ENCODE measurements at regions not wholly inside any gene's neighbourhood (a gene's known extent, or its start where the extent isn't known, plus 50 kb on each side); places are given as distances from the start of the nearest gene placed in this dataset.
A peak's percentile ranks its signal among the peaks of the same experiment; 100 is the strongest.

DNA sequence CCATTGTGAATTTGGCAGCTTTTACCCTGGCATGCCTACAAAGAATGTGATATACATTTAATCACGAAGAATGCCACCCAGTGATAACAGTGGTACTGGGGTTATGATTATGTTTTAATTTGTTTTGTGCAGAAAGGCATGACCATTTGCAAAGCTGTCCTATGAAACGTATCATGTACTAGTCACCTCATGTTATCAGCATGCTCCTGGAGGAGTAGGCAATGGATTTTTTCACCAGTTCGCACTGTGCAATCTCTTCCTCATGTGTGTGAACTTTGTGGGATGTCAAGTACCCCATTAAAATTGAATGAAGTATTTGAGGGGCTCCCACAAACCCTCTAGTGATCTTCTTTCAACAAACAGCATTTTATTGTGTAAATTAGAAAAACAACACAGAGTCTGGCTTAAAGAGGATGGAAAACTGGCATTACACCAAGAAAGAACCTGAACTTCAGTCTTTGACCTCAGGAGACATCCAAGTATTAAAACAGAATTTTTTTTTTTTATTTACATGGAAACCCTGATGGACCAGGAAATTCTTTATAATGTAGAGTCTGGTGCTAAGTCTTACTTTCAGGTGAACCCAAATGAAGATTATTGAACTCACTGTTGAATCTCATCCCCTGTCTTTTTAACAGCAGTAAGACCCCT, 200.6 kb upstream of the PGRMC2 start:
- DNase-seq (ENCODE audit: low read depth in 2 of 2) = no peak

DNA sequence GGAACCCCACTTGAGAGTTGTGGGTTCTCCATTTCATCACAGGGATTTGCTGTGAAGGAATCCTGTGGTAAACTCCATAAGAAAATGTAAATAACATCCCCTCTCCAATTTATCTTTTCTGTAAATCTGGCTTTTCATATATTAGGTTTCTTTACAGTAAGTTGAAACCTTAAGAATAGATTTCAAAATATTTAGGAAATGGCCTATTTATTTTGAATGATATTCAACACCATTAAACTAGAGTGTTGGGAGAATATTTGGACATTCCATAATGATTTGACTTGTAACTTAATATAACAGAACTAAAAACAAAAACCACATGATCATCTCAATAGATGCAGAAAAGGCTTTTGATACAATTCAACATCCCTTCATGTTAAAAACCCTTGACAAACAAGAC, 197.3 kb upstream of the PGRMC2 start:
- DNase-seq (ENCODE audit: low read depth in 2 of 2) = peak in 1 of 2 experiments; percentile 12

DNA sequence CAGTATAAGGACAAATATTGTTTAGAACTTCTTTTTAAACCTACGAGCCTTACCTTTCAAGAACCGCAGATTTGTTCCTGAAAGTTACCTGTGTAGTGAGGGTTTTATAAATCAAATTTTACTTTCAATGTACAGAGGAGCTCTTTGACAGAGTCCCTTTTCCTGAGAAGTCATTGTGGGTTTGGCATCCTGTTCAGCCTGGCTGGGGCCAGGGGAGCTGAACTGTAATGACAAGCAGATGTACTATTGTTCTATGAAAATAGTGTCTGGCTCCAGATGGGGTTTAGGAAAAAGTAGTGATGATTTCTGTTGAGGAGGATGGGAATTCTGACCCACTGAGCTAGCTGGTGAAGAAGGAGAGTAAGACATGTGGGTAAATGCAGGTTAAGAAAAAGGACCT, 196.2 kb upstream of the PGRMC2 start:
- DNase-seq (ENCODE audit: low read depth in 2 of 2) = peak; percentile 54 to 57

DNA sequence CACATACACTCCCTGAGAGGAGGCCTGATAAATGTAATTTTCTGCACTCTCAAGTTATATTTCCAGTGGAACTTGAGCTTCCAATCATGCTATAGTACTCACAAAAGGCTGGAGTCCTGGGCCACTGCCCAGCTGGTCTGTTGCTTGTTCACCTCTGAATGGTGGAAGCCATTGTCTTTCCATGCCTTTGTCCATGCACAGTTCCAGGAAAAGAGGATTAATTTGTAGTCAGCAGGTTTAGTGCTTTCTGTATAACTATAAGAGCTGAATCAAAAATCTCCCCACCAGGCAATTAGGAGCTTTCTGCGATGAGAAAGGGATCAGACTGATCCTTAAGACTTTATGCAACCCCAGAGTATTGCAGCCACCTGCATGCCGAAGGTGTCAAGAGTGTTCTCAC, 195.4 kb upstream of the PGRMC2 start:
- no peak for DNase-seq (ENCODE audit: low read depth in 2 of 2)

DNA sequence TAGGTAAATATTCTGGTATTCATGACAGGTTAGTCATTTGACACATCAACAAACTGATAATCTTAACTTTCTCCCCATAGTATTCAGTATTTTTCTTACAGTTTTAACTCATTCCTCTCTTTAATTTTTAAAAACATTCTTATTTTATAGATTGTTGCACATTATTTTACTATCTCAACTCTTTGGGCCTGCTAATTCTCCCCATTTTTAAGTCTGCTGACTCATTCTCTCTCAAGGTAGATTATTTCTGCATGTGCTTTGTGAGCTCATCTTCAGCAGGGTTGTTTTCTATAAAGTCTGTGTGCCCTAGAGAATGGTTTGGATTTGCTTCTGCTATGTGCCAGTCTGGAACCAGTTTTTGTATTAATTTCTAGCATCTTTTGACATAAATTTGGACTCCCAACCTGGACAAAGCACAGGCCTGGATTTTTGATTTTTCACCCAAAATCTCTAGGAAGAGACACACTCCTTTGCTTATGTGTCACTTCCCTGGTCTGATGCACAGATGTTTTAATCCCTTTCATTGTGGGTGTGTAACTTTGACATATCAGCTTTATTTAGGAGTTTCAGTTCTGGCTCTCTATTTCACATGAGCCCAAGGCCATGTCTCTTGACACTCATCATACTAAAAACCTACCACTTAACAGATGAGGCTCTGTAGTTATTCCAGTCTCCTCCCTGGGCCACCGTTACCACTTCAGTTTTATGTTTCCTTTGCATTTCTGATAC, 194.3 kb upstream of the PGRMC2 start:
- no peak for DNase-seq (ENCODE audit: low read depth in 2 of 2)

DNA sequence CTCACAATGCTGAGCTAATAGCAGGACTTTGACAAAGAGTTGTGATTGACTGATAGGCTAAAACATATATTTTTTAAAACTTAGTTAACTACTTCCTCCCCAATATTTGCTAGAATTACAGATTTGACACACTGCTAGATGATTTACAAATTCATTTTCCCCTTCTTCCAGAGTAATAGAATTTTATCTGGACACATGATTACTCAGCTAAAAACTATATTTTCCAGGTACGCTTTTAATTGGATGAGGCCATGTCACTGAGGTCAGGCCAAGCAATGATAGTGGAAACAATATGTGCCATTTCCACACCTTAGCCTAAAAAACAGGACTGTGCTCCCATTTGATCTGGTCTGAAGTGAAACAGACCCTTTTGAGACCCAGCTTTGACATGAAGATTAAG, 193.3 kb upstream of the PGRMC2 start:
- DNase-seq (ENCODE audit: low read depth in 2 of 2) = no peak

DNA sequence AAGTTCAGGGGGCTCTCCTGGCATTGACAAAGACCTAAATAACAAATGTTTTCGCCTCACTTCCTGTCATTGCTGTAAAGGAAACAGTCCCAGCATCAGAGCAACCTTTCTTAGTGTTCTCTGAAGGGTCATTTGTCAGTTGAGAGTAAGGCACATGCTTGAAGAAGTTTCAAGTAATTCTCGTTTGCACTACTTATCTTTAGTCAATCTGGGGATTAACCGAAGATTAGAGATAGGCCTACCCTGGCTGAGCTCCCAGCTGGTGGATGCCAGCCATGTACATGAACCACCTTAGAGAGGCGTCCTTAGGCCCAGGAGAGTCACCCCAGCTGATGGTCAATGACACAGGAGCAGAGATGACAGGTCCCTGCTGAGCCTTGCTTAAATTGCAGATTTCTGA, 189.9 kb upstream of the PGRMC2 start:
- no peak for DNase-seq (ENCODE audit: low read depth in 2 of 2)

DNA sequence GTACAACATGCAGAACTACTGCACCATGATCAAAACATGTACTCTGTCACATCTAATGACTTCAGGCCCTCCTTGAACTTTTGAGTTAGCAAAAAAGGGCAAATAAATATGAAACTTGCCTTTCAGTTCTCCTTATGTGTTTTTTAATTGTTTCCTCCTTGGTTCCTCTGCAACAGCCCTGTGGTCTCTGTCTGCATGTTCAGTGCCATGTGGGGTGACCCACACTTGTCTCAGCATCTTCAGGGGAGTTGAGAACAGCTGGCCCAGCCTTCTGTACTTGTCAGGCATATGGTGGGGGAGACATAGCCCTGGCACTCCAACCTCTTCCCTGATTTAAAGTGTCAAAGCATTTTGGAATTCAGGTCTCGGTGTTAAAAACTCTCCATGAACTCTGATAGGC, 188.0 kb upstream of the PGRMC2 start:
- DNase-seq (ENCODE audit: low read depth in 2 of 2) = no peak

DNA sequence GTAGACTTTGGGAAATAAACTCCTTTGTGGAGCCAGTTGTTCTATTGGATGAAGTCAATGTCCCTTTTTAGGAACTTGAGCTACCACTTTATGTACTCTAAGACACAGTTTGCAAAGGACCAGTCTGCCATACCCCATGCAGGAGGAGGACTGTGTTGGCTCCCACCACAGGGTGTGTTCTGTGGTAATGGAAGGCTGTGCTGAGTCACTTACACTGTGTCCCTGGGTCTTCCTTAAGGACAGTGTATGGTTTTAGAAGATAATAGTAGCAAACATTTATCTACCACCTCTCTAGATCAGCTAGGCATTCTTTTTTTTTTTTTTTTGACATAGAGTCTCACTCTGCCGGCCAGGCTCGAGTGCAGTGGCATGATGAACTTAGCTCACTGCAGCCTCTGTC, 184.0 kb upstream of the PGRMC2 start:
- no peak for DNase-seq (ENCODE audit: low read depth in 2 of 2)

DNA sequence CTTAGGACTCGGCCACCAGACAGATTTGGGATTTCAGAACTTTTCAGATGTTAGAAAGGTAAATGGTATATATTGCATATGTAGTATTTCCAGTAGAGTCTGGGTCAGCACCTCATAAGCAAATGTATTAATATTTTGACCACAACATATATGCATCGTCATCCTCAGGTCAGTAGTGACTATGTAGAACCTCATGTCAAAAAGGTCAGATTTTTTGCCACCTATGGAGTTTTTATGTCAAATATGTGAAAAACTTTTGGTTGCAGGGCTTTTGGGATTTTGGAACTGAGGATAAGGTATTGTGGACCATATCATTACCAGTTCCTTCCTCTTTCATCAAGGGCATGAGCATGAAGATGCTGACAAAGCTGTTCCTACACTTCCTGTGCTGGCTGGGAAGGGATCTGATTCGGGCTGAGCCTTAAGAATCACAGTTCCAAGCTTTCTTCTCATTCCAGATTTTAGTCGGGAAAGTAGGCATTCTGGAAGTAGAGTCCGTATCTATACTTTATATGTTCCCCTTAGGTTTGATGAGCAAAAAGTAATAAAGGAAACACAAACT, 183.0 kb upstream of the PGRMC2 start:
- no peak for DNase-seq (ENCODE audit: low read depth in 2 of 2)

DNA sequence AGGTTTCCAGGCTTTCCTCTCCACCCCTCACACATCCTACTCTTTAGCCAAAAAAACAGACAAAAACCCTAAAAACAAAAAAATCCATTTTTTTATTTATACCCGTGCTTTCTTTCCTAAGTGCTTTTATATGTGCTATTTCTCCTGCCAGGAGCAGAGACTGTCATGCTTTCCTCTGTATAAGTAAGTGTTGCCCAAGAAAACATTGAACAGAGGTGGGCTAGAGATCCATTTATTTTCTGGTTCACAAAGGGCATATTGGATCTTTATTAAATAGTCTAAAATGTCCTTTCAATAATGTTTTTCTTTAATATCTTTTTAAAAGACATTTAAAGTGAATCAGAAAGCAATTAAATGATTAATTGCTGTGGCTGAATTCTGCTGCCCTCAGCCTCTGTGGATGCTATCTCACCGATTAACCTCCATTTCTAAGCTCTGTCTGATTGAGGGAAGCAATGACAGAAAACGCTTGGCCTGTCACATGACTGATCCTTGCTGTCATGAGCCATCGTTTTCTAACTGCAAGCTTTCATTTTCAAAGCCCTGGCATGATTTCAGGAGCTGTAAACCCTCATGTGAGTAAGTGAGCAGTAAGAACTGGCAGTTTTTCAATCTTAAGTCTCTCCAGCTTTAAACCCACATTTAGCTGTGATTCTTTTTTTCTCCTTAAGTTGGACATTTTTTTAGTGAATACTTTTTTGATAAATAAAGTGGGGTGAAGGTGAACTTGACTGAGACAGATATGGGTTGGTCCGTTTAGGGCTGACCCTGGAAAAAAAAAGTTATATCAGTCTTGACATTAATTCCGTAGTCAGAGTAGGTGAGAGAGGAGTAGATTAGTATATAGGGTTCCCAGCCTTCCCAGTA, 180.7 kb upstream of the PGRMC2 start:
- DNase-seq (ENCODE audit: low read depth in 2 of 2) = peak; percentile 95 to 96

DNA sequence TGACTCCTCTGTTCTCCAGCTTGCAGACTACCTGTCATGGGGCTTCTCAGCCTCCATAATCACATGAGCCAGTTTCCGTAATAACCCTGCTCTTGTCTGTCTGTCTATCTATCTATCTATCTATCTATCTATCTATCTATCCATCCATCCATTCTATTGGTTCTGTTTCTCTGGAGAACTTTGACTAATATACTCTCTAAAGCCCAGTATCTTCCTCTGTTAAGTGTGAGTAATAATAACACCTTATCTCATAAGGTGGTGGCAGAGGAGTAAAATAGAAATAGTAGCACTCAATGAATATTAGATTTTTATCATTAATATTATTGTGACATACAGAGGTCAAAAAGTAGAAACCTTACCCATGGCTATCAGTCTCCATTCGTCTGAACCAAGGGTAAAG, 177.9 kb upstream of the PGRMC2 start:
- no peak for DNase-seq (ENCODE audit: low read depth in 2 of 2)

DNA sequence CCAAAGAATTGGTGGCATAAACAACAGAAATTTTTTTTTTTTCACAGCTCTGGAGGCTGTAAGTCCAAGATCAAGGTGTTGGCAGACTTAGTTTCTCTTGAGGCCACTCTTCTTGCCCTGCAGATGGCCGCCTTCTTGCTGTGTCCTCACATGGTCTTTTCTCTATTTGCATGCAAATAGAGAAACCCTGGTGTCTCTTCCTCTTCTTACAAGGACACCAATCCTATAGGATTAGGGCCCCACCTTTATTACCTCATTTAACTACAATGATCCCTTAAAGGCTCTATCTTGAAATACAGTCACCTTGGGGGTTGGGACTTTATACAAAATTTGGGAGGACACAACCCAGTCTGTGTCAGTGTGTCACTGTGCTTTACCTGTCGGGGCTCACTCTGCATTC, 175.4 kb upstream of the PGRMC2 start:
- no peak for DNase-seq (ENCODE audit: low read depth in 2 of 2)

DNA sequence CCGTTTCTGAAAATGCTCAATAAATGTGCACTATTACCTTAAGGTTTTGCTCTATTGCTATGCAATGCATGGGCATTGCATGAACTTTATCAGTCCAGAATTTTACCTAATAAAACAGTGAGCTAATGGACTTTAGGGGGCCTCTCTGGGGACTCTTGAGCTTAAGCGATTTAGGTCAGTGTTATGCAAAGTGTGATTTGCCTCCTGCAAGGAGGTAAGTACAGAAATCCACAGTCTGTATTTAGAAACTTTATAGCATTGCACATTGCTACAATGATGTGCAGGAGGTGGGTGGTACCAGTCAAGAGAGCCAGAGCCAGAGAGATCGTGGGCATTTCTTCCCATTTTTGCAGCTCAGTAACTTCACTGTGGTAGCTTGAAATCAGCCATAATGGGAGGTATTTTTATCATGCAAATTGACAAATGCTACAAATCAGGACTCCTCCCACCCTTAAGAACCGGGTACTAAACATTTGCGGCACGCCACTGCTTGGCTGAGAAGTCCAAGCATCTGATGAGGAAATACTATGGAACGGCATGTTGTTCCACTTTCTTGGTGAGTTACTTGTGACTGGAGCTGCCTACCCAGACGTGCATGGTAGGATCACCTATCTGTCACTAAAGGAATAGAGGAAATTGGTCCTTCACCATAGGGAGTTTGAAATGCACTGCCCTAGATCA, 174.6 kb upstream of the PGRMC2 start:
- DNase-seq (ENCODE audit: low read depth in 2 of 2) = no peak

DNA sequence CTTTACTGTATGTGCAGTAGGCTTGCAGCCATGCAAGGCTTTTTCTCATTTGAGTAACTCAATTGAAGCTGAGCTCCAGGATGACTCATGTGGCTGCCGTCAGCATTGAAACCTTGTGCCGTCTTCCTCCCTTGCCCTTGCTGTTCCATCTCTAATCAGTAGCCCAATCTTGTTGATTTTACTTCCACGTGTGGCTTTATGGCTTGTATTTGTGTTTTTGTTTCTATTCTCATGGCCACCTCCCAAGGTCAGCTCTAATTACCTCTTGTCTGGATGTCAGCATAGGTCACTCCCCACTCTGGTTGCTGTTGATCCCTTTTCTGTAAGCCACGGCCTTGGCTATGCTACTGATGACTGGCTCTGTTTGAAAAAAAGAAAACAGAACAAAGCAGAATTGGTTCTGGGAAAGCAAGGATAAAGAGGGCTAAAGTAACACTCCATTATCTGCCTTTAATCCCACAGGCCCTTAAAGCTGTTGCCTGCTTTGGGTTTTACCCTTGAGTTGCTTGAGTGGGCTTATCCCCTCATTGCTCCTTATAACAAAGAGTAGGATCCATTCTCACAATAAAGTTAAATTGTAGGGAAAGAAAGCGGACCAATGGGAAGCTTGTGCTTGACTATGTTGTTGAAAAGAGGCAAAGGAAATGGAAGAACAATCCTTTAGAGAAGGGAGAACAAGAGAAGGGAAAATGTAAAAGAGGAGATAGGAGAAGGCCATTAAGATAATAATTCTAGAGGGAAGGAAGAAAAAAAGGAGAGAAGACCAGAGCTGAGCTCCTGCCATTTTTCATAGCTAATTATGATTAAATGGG, 173.9 kb upstream of the PGRMC2 start:
- DNase-seq (ENCODE audit: low read depth in 2 of 2) = peak; percentile 58 to 62

DNA sequence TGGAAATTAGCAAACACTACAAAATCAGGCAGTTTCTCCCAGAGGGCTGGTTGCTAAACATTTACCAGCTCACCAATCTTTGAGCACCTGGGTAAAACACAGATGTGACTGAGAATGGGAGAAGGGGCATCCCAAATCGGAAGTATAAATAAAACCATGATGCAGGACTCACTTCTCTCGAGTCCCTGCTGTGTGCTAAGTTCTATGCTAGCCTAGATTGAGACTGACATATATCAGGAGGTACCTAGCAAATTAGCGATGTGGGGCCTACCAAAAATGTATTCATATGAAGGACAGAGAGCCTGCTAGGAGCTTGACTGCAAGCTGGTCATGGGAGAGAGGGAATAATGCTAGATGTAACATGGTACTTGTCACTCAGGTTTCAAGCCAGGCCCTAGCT, 171.9 kb upstream of the PGRMC2 start:
- DNase-seq (ENCODE audit: low read depth in 2 of 2) = no peak

DNA sequence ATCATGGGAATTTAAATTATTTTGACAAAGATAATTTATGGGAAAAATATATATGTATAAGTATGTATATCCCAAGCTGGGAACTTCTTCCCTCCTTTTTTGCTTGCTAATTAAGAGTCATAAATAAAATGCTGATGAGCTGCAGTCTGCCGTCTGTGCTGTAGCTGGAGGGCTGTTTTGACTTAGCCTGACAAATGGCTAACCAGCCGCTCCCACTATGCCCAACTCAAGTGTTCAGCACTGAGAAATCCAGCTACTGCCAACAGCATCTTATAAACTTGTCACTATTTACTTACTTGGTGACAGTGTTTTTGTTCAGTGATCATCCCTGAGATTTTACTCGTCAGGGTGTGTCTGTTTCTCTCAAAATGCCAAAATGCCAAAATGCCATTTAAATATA, 171.2 kb upstream of the PGRMC2 start:
- no peak for DNase-seq (ENCODE audit: low read depth in 2 of 2)

DNA sequence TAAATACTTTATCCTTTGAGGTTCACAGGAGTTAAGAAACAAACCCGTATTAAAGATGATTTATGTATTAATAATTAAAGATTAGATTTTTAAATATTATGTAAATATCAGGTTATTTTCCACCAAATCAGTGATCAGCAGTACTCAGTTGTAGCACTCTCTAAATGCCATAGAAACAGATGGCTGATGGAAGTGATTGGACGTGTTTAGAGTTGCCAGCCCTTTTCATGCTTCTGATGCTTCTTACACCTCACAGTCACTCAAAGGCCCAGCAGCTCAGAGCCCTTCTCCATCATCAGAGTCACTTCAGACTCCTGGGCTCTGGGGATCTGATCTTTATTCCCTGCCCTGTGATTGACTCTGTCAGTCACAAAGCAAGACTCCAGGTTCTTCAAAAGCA, 170.1 kb upstream of the PGRMC2 start:
- no peak for DNase-seq (ENCODE audit: low read depth in 2 of 2)

DNA sequence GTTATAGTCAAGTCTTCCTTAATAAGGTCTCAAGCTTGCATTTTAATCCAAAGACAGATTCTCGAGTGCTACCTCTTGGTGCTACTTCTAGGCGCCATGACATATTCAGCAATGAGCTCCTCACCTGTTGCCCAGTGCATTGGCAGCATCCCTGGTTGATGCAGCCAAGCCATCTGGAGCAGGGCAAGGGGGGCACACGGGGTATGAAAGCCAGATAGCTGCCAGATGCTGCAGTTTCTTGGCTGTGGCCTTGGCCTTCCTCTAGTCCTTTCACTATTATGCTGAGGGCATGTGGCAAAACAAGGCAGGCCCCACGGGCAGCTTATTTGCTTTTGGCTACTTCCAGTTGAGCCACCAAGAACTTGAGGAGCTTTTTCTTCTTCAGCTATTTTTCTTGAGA, 168.6 kb upstream of the PGRMC2 start:
- no peak for DNase-seq (ENCODE audit: low read depth in 2 of 2)

DNA sequence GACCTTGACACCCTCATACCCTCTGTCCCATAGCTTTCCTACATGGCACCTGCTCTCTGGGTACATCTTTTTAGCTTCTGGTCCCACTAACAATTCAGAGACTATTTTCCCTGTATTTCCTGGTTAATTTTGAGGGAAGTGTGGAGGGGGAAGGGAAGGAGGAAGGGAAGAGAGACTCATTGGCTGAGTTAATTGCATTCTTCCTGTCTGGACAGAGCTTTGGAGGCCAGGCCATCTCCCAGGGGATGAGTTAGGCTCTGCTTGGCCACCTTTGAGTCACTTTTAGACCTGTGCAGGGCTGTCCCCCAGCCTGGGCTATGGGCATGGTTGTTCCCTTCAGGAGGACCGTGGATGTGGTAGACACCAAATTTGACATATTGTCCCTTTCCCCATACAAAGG, 167.9 kb upstream of the PGRMC2 start:
- no peak for DNase-seq (ENCODE audit: low read depth in 2 of 2)

DNA sequence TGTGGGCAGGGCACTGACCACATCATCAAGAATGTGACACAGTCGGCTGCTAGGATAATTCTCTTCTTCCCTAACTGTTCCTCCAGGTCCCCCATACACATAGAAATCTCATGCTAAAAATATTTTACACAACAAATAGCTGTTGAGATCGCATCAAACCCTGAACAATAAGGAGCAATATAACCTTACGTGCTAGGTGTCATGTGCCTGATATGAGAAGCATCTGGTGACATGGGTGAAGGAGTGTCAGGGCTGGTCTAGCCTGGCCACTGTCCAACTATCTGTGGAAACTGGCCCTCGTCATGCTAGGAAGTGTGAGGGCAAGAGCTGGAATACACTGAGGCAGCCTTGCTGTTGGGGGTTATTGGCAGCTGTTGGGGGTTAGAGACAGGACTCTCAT, 167.3 kb upstream of the PGRMC2 start:
- DNase-seq (ENCODE audit: low read depth in 2 of 2) = no peak
